Calu3 (cell line): ENCODE measurements at regions not wholly inside any gene's neighbourhood (a gene's known extent, or its start where the extent isn't known, plus 50 kb on each side); places are given as distances from the start of the nearest gene placed in this dataset.
"Not testable (repeated sequence)": the region's sequence is repeated elsewhere in the genome, so short reads cannot be mapped to it uniquely, and the experiment has no call there.

ENCODE experiments used
- BruUV-seq: library from RNA; stranded (reverse); fragments of 400-500 nt; replicated peaks from 2 replicates; lab custom pipeline; 2021; lab: Mats Ljungman, UMichigan
- CTCF ChIA-PET: fragments of 300-600 bp; sonication (Branson Sonifier 250); formaldehyde crosslinking; loops from one replicate; lab custom pipeline; 2022; ENCODE audit warnings: antibody characterized with exemption; lab: Charles Lee
- DNase-seq: peaks from one replicate; pipeline ENCODE4 v3.0.0; 2022
- H3K27ac Mint-ChIP-seq: one replicate; pipeline ENCODE4 v1.8.0; 2022; ENCODE audit warnings: mixed read lengths; ENCODE audit not compliant: unreplicated experiment
- H3K27me3 Mint-ChIP-seq: one replicate; pipeline ENCODE4 v1.8.0; 2022; ENCODE audit warnings: mixed read lengths; ENCODE audit not compliant: unreplicated experiment
- H3K36me3 Mint-ChIP-seq: one replicate; pipeline ENCODE4 v1.8.0; 2022; ENCODE audit warnings: mild to moderate bottlenecking, moderate library complexity, mixed read lengths; ENCODE audit not compliant: insufficient read depth, unreplicated experiment
- H3K4me1 Mint-ChIP-seq: one replicate; pipeline ENCODE4 v1.8.0; 2022; ENCODE audit warnings: mild to moderate bottlenecking, low read depth, mixed read lengths; ENCODE audit not compliant: unreplicated experiment
- H3K4me3 Mint-ChIP-seq: one replicate; pipeline ENCODE4 v1.8.0; 2022; ENCODE audit warnings: mild to moderate bottlenecking, low read depth, moderate library complexity, mixed read lengths; ENCODE audit not compliant: unreplicated experiment
- H3K9me3 Mint-ChIP-seq: one replicate; pipeline ENCODE4 v1.8.0; 2022; ENCODE audit warnings: low read depth, mixed read lengths; ENCODE audit not compliant: unreplicated experiment
- intact Hi-C: fragments of 100-400 bp; cut with micrococcal nuclease; formaldehyde crosslinking; loops from one replicate; pipeline ENCODE4 v1.10.0; 2022; ENCODE audit not compliant: unreplicated experiment
- TF ChIP-seq, protein P1 (sequence below): fragments of 200-600 bp; IDR thresholded peaks from one replicate; pipeline ENCODE4 v1.8.0; 2022; ENCODE audit warnings: antibody characterized with exemption; ENCODE audit not compliant: unreplicated experiment

DNA sequence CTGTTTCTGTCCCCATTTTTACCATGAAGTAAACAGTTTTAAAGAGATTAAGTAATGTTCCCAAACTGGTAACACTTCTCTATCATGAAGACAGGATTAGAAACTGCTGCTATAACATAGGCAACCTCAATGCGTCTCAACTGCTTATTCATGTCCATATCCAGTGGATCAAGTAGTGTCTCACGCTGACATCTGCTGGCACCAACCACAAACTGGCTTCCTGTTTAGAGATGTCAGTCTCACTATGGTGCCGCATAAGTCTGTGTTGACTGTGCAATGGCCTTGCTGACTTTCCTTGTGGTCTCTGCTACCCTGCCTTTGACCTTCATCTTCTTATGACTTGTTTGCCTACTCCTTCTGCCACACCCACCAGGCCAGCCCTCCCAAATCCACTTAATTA lies 369.6 kb upstream of the DPP6 start:
- BruUV-seq: no TSS peak
- H3K4me1 Mint-ChIP-seq: no peaks in the 10 kb centered on the region
- TF ChIP-seq, protein P1, sequence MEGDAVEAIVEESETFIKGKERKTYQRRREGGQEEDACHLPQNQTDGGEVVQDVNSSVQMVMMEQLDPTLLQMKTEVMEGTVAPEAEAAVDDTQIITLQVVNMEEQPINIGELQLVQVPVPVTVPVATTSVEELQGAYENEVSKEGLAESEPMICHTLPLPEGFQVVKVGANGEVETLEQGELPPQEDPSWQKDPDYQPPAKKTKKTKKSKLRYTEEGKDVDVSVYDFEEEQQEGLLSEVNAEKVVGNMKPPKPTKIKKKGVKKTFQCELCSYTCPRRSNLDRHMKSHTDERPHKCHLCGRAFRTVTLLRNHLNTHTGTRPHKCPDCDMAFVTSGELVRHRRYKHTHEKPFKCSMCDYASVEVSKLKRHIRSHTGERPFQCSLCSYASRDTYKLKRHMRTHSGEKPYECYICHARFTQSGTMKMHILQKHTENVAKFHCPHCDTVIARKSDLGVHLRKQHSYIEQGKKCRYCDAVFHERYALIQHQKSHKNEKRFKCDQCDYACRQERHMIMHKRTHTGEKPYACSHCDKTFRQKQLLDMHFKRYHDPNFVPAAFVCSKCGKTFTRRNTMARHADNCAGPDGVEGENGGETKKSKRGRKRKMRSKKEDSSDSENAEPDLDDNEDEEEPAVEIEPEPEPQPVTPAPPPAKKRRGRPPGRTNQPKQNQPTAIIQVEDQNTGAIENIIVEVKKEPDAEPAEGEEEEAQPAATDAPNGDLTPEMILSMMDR: no peak
- H3K9me3 Mint-ChIP-seq: peaks cover 11% of the 10 kb centered on the region
- H3K36me3 Mint-ChIP-seq: no peaks in the 10 kb centered on the region
- no peaks in the 10 kb centered on the region for H3K27me3 Mint-ChIP-seq
- intact Hi-C loops: no loop called here
- CTCF ChIA-PET: no interaction called here
- H3K4me3 Mint-ChIP-seq: no peak overlapping the region
- DNase-seq: no peak
- no peak overlapping the region for H3K27ac Mint-ChIP-seq

DNA sequence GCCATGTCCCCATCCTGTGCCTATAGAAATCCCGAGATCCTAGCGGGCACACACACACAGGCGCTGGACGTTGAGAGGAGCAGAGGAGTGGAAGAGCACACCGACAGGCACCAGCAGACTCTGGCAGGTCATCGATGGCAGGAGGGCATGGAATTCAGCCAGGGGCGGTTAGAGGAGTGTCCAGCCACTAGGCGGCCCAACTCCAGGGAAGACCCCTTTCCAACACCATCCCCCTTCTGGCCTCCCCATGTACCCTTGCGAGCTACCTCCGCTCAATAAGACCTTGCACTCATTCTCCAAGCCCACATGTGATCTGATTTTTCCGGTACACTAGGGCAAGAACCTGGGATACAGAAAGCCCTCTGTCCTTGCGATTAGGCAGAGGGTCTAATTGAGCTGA lies 356.0 kb upstream of the DPP6 start:
- CTCF ChIA-PET: no interaction called here
- Mint-ChIP-seq H3K27ac (no peak overlapping the region), H3K4me1 (no peaks in the 10 kb centered on the region), H3K4me3 (no peak overlapping the region), H3K36me3 (no peaks in the 10 kb centered on the region), H3K9me3 (peaks cover 6% of the 10 kb centered on the region), H3K27me3 (no peaks in the 10 kb centered on the region)
- no TSS peak for BruUV-seq
- TF ChIP-seq, protein P1: no peak
- DNase-seq: no peak
- intact Hi-C loops: no loop called here

DNA sequence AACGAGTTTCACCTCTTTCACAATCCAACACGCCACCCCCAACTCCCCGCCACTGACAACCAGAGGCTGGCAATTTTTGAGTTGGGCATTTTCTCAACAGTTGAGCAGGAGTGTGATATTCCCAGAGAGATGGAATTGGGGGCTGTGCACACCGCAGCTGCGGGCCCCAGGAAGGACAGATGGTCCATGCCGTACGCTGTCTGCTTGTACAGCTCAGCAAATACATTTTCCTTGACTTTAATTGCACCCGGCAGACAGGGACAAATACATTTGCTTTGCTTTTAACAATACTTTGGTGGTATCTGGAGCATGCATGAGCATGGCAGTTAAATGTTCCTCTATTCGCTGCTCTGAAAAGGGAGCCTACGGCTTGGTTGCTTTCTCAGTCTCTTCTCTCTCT lies 354.2 kb upstream of the DPP6 start:
- H3K27ac Mint-ChIP-seq: no peak overlapping the region
- H3K4me1 Mint-ChIP-seq: no peaks in the 10 kb centered on the region
- no peaks in the 10 kb centered on the region for H3K27me3 Mint-ChIP-seq
- TF ChIP-seq, protein P1: no peak
- BruUV-seq: no TSS peak
- no peak for DNase-seq
- H3K36me3 Mint-ChIP-seq: no peaks in the 10 kb centered on the region
- intact Hi-C loops: no loop called here
- H3K4me3 Mint-ChIP-seq: no peak overlapping the region
- CTCF ChIA-PET: no interaction called here
- peaks cover 6% of the 10 kb centered on the region for H3K9me3 Mint-ChIP-seq

DNA sequence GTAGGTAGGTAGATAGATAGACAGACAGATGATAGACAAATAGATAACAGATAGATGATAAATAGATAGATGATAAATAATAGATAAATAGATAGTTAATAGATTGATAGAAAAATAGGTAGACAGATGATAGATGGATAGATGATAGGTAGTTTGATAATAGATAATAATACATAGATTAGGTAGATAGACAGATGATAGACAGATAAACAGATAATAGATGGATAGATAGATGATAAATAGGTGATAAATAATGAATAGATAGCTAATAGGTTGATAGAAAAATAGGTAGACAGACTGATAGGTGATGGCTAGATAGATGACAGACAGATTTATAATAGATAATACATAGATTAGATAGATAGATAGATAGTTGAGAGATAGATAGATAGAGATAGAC lies 350.5 kb upstream of the DPP6 start:
- no peak overlapping the region for H3K4me3 Mint-ChIP-seq
- no peak for DNase-seq
- intact Hi-C loops: no loop called here
- CTCF ChIA-PET: interaction anchor here (0.6 kb wide), 1 partner anchor 626 kb away, joined by 5 read pairs; no protein-coding TSS in a partner anchor
- H3K27me3 Mint-ChIP-seq: no peaks in the 10 kb centered on the region
- BruUV-seq: no TSS peak
- H3K4me1 Mint-ChIP-seq: no peaks in the 10 kb centered on the region
- peaks cover 12% of the 10 kb centered on the region for H3K9me3 Mint-ChIP-seq
- TF ChIP-seq, protein P1: no peak
- H3K36me3 Mint-ChIP-seq: no peaks in the 10 kb centered on the region
- no peak overlapping the region for H3K27ac Mint-ChIP-seq

DNA sequence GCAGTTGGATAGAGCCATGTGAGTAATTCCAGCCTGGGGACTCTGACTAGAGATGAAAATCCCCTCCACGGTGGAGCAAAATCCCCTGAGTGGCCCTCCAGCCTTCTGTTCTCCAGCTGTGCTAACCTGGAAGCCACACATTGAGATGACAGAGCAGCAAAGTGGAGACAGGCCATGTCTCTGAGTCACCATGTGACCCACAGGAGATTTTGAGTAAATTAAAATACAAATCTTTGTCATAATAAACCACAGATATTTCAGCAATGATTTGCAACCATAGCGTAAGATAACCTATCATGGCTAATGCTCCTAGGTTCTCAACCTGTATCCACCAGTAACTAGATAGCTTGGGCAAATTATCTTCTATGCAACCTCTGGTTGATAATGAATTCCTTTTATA lies 328.3 kb upstream of the DPP6 start:
- H3K27ac Mint-ChIP-seq, H3K9me3 Mint-ChIP-seq, H3K36me3 Mint-ChIP-seq, H3K4me1 Mint-ChIP-seq, intact Hi-C loops, CTCF ChIA-PET, BruUV-seq, DNase-seq, H3K27me3 Mint-ChIP-seq, H3K4me3 Mint-ChIP-seq: not testable (repeated sequence)

DNA sequence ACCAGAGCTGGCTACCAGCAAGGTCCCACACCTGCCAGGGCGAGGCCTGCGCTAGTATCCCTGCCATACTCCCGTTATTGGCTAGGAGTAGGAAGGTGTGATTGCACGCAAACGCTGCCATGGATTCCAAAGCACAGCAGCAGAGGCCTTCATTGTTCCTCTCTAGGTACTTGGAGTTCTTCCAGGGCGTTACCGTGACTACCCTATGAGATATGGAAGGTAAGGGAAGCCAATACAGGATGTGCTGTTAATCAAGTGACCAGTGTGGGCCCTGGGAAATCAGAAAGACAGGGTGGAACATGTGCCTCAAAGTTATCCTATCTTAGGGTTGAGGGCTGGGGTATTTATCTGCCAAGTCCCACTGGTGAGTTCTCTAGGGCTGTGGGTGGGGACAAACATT lies 320.7 kb upstream of the DPP6 start:
- H3K4me3 Mint-ChIP-seq, DNase-seq, H3K27ac Mint-ChIP-seq, intact Hi-C loops, H3K4me1 Mint-ChIP-seq, CTCF ChIA-PET, H3K9me3 Mint-ChIP-seq, BruUV-seq, H3K36me3 Mint-ChIP-seq, H3K27me3 Mint-ChIP-seq: not testable (repeated sequence)

DNA sequence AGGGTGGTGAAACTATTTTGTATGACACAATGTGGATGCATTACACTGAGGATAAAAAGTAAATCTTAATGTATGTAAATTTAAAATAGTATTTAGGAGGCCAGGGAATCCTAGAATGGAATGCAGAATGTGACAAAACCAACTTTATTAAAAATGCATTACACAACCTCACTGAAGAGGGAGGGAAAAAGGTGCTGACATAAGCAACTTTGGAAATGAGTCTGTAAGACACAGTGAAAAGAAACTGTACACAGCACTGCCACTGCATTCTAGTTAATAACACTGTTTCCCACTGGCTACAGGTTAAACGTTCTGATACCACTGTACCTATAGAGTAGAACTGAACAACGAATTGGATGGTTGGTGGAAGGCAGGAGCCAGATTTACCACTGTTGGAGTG lies 308.8 kb upstream of the DPP6 start:
- CTCF ChIA-PET, H3K27me3 Mint-ChIP-seq, intact Hi-C loops, H3K4me1 Mint-ChIP-seq, H3K9me3 Mint-ChIP-seq, H3K36me3 Mint-ChIP-seq, BruUV-seq, H3K27ac Mint-ChIP-seq, DNase-seq, H3K4me3 Mint-ChIP-seq: not testable (repeated sequence)
